GM13976 (cell line): ENCODE measurements at regions not wholly inside any gene's neighbourhood (a gene's known extent, or its start where the extent isn't known, plus 50 kb on each side); places are given as distances from the start of the nearest gene placed in this dataset.

ENCODE experiments used
- DNase-seq: peaks from one replicate; pipeline ENCODE4 v3.0.0; 2012; ENCODE audit warnings: low spot score
- in situ Hi-C: fragments of 300-500 bp; cut with MboI; formaldehyde crosslinking; loops from one replicate; pipeline ENCODE4 v1.12.0; 2022; ENCODE audit warnings: low sequenced_read_pairs, mixed read lengths, inconsistent platforms; ENCODE audit not compliant: unreplicated experiment
- TF ChIP-seq, protein P1 (sequence below): IDR thresholded peaks from 2 replicates; pipeline ENCODE4 v1.5.1; 2012; ENCODE audit warnings: borderline replicate concordance, mild to moderate bottlenecking; ENCODE audit not compliant: insufficient read depth; ENCODE audit errors: extremely low read depth, missing control alignments, control extremely low read depth

DNA sequence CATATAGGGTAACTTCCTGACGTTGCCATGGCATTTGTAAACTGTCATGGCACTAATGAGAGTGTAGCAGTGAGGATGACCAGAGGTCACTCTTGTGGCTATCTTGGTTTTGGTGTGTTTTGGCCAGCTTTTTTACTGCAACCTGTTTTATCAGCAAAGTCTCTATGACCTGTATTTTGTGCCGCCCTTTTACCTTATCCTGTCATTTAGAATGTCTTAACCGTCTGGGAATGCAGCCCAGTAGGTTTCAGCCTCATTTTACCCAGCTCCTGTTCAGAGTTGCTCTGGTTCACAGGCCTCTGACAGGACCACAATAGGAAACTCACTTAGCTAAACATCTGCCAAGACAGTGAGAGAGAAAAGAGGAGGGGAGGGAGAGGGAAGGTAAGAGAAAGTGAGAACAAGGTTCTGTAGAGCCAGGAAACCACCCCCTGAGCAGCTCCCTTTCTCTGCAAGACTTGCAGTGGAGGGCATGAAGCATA is 64.8 kb upstream of the PLEKHG3 start:
- no peak for DNase-seq
- in situ Hi-C loops = loop anchor here (10.0 kb wide), 1 partner anchor 295 kb away; no protein-coding TSS in a partner anchor
- TF ChIP-seq, protein P1, sequence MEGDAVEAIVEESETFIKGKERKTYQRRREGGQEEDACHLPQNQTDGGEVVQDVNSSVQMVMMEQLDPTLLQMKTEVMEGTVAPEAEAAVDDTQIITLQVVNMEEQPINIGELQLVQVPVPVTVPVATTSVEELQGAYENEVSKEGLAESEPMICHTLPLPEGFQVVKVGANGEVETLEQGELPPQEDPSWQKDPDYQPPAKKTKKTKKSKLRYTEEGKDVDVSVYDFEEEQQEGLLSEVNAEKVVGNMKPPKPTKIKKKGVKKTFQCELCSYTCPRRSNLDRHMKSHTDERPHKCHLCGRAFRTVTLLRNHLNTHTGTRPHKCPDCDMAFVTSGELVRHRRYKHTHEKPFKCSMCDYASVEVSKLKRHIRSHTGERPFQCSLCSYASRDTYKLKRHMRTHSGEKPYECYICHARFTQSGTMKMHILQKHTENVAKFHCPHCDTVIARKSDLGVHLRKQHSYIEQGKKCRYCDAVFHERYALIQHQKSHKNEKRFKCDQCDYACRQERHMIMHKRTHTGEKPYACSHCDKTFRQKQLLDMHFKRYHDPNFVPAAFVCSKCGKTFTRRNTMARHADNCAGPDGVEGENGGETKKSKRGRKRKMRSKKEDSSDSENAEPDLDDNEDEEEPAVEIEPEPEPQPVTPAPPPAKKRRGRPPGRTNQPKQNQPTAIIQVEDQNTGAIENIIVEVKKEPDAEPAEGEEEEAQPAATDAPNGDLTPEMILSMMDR = no peak

DNA sequence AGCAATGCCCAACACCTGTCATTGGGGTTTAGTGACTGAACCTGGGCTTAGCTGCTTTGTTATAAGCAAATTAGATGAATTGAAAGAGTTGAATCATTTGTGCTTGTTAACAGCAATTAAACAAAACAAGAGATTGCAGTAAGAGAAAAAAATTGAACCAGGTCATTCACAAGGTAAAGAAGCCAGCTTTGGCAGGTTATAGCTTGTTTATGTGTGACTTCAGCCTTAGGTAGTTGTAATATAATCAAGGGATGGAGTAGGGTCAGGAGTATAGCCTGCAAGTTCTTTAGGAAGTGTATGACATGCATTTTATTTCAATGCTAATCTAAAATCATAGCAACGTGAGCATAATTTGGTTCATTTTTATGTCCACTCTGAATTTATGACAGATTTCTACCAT is 63.4 kb upstream of the PLEKHG3 start:
- in situ Hi-C loops = no loop called here
- TF ChIP-seq, protein P1 = no peak
- no peak for DNase-seq

DNA sequence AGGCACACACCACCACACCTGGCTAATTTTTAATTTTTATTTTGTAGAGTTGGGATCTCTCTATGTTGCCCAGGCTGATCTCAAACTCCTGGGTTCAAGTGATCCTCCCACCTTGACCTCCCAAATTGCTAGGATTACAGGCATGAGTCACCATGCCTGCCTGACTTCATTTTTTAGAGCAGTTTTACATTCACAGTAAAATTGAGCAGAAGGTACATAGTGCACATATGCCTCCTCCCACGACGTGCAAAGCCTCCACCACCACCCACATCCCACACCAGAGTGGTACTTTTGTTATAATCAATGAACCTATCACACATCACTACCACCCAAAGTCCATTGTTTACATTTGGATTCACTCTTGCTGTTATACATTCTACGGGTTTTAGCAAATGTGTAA is 62.5 kb upstream of the PLEKHG3 start:
- TF ChIP-seq, protein P1 = no peak
- no peak for DNase-seq
- in situ Hi-C loops = no loop called here

DNA sequence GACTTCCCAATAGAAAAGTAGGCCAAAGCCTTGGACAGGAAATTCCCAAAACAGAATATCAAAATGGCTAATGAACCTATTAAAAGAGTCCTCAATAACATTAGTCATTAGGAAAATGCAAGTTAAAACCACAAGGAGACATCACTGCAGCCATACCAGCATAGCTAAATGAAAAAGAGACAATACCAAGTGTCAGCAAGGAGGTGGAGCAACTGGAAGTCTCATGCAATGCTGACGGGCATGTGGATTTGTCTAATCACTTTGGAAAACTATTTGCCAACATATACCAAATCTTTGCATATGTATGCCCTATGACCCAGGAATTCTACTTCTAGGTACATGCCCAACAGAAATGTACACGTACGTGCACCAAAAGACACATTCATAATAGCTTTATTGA is 60.5 kb upstream of the PLEKHG3 start:
- no peak for DNase-seq
- TF ChIP-seq, protein P1 = no peak

DNA sequence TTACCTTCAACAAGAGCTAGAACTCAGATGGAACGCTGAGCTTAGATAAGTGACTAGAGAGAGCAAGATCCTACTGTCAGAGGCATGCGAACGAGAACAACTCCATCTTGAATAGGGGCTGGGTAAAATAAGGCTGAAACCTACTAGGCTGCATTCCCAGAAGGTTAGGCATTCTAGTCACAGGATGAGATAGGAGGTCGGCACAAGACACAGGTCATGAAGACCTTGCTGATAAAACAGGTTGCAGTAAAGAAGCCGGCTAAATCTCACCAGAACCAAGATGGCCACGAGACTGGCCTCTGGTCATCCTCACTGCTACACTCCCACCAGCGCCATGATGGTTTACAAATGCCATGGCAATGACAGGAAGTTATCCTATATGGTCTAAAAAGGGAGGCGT is 59.6 kb upstream of the PLEKHG3 start:
- in situ Hi-C loops = no loop called here
- TF ChIP-seq, protein P1 = no peak
- no peak for DNase-seq

More for the DNA sequence above, 60.5 kb upstream of the PLEKHG3 start:
- in situ Hi-C loops = no loop called here

DNA sequence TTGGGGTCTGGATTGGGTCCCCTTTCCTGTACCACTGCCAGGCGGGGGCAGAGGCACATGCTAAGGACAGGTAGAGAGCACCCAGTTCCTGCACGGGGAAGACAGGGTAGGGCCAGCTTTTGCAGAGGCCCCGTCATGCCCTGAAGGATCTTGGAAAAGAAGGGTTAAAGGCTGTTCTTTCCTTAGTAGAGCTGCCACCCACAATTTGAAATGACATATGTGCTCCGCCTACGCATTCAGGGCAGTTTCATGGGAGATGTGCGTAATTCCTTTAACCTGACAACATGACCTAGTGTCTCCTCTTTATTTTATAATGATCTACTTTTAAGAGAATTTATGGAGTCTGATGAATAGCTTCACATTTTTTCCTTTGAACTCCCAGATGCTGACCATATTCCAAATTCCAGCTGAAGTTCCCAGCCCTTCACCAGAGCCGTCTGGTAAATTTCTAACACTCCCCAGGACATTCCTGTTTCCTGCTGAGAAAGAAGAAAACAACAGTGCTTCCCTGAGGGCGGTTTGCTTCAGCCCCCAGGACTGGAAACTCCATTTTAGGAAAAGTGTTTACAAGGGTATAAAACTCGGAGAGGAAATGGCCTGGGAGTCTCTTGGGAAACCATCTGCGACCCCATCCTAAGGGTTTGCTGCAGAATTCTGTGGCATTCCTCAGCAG is 58.9 kb upstream of the PLEKHG3 start:
- in situ Hi-C loops = no loop called here
- TF ChIP-seq, protein P1 = no peak

More for the DNA sequence above, 58.9 kb upstream of the PLEKHG3 start:
- no peak for DNase-seq
